GM23248 (cell line): ENCODE measurements at regions not wholly inside any gene's neighbourhood (a gene's known extent, or its start where the extent isn't known, plus 50 kb on each side); places are given as distances from the start of the nearest gene placed in this dataset.

Source experiments
- EZH2 ChIP-seq: fragments of 200-600 bp; sonication (generic); IDR thresholded peaks from 2 replicates; pipeline ENCODE4 v1.6.1; 2018; ENCODE audit warnings: antibody characterized with exemption, mild to moderate bottlenecking; ENCODE audit not compliant: insufficient read depth, poor library complexity, severe bottlenecking
- EZH2phosphoT487 ChIP-seq: fragments of 200-600 bp; sonication (generic); IDR thresholded peaks from 2 replicates; pipeline ENCODE4 v1.6.1; 2018; ENCODE audit warnings: antibody characterized with exemption, moderate library complexity, mild to moderate bottlenecking, low read depth; ENCODE audit not compliant: insufficient read depth

GRCh38 chr4:24163314-24163713 lies 273.5 kb upstream of the PPARGC1A start:
- no peak for TF ChIP-seq EZH2
- TF ChIP-seq EZH2phosphoT487: no peak
